ENCODE measurements at regions not wholly inside any gene's neighbourhood (a gene's known extent, or its start where the extent isn't known, plus 50 kb on each side); places are given as distances from the start of the nearest gene placed in this dataset.

GRCh38 chr3:5754602-5755001, 567.1 kb downstream of the EDEM1 start:
- TF ChIP-seq POLR2A (IDR thresholded peaks at IDR 0.05): no peak
- TF ChIP-seq CTCF (IDR thresholded peaks at IDR 0.05): no peak
